Esophagus squamous epithelium (tissue), 5 donors: ENCODE measurements at regions not wholly inside any gene's neighbourhood (a gene's known extent, or its start where the extent isn't known, plus 50 kb on each side); places are given as distances from the start of the nearest gene placed in this dataset.

ENCODE experiments used
- DNase-seq: peaks from one replicate; lab custom pipeline; 2025; lab: John Stamatoyannopoulos, UW
- H3K27ac ChIP-seq, 4 donors: fragments of 200-600 bp; sonication (generic); one replicate each; pipeline ENCODE4 v1.5.1; 2016 to 2019; ENCODE audit warnings: mild to moderate bottlenecking in 1 of 4
- H3K27me3 ChIP-seq, 4 donors: fragments of 200-600 bp; sonication (generic); 1 replicate in 3 of 4; 2 replicates in 1 of 4; pipeline versions ENCODE4 v1.5.1 to v1.6.0; 2017 to 2021; ENCODE audit warnings: antibody characterized with exemption in 1 of 4
- H3K36me3 ChIP-seq, 3 donors: fragments of 200-600 bp; sonication (generic); one replicate each; pipeline ENCODE4 v1.5.1; 2016 to 2019
- H3K4me1 ChIP-seq, 3 donors: fragments of 200-600 bp; sonication (generic); one replicate each; pipeline ENCODE4 v1.5.1; 2017 to 2019
- H3K4me3 ChIP-seq, 4 donors: fragments of 200-600 bp; sonication (generic); 1 replicate in 3 of 4; 2 replicates in 1 of 4; pipeline ENCODE4 v1.5.1; 2016 to 2019; ENCODE audit warnings: mild to moderate bottlenecking in 2 of 4, moderate library complexity in 1 of 4
- H3K9me3 ChIP-seq, 3 donors: fragments of 200-600 bp; sonication (generic); one replicate each; pipeline ENCODE4 v1.5.1; 2016 to 2019
- CTCF ChIP-seq, 6 experiments: fragments of 450-650 bp in 4 of 6; fragments of 200-600 bp in 2 of 6; sonication (generic) in 2 of 6; IDR thresholded peaks; one replicate each; pipeline ENCODE4 v1.5.1; 2016 to 2019; ENCODE audit warnings: antibody characterized with exemption in 6 of 6, mild to moderate bottlenecking in 4 of 6, moderate library complexity in 4 of 6
- POLR2A ChIP-seq, 4 donors: fragments of 450-650 bp; IDR thresholded peaks; one replicate each; pipeline ENCODE4 v1.6.1; 2017; ENCODE audit warnings: antibody characterized with exemption in 4 of 4, mild to moderate bottlenecking in 4 of 4, moderate library complexity in 3 of 4
- WGBS, 2 donors: methylation state at CpG; one replicate each; pipeline ENCODE4 v1.1.5; 2018; 5-methylcytosine and 5-hydroxymethylcytosine counted together
- intact Hi-C: fragments of 100-400 bp; cut with DNase I; formaldehyde crosslinking; loops from one replicate; pipeline ENCODE4 v1.15.0; 2022
- donor health status: DM: yes; HTN: yes; CAD: no.

GRCh38 chr17:77901481-77901880 is 57.0 kb upstream of the TNRC6C start:
- no peak overlapping the region for H3K4me3 ChIP-seq
- H3K36me3 ChIP-seq: no peaks in the 10 kb centered on the region
- no peak overlapping the region for H3K27ac ChIP-seq
- WGBS, 2 donors: no CpG with 5 or more reads among the region's 2 CpGs
- no peaks in the 10 kb centered on the region for H3K4me1 ChIP-seq
- no peak for DNase-seq
- intact Hi-C loops: no loop called here
- no peak for TF ChIP-seq CTCF (IDR thresholded peaks at IDR 0.05)
- TF ChIP-seq POLR2A (IDR thresholded peaks at IDR 0.05): no peak
- H3K27me3 ChIP-seq: peaks cover 0 to 82% (median 0%) of the 10 kb centered on the region in 4 donors
- H3K9me3 ChIP-seq: no peaks in the 10 kb centered on the region

- TF ChIP-seq CTCF (IDR thresholded peaks at IDR 0.05): no peak
- Histone ChIP-seq H3K4me1 (no peaks in the 10 kb centered on the region), H3K4me3 (no peak overlapping the region), H3K9me3 (no peaks in the 10 kb centered on the region), H3K36me3 (no peaks in the 10 kb centered on the region), H3K27ac (no peak overlapping the region), H3K27me3 (peaks cover 0 to 87% (median 0%) of the 10 kb centered on the region in 4 donors)
- no peak for DNase-seq
- WGBS, 2 donors: 66 to 73% methylated on average over 9 to 11 of the region's 14 CpGs
- intact Hi-C loops: no loop called here
These were observed 53.2 kb upstream of the TNRC6C start for GRCh38 chr17:77905266-77905665.

GRCh38 chr17:77905766-77906165 is 52.7 kb upstream of the TNRC6C start:
- intact Hi-C loops: no loop called here
- WGBS, 2 donors: 74 to 81% methylated on average over 9 of the region's 9 CpGs
- no peaks in the 10 kb centered on the region for H3K36me3 ChIP-seq
- TF ChIP-seq CTCF (IDR thresholded peaks at IDR 0.05) (no peak), POLR2A (IDR thresholded peaks at IDR 0.05) (no peak)
- no peak overlapping the region for H3K27ac ChIP-seq
- no peaks in the 10 kb centered on the region for H3K4me1 ChIP-seq
- H3K4me3 ChIP-seq: no peak overlapping the region
- H3K27me3 ChIP-seq: peaks cover 0 to 87% (median 0%) of the 10 kb centered on the region in 4 donors
- H3K9me3 ChIP-seq: no peaks in the 10 kb centered on the region
- DNase-seq: no peak

GRCh38 chr17:77906377-77906871 is 52.1 kb upstream of the TNRC6C start:
- Histone ChIP-seq H3K4me3 (no peak overlapping the region), H3K27ac (no peak overlapping the region), H3K36me3 (no peaks in the 10 kb centered on the region), H3K9me3 (no peaks in the 10 kb centered on the region), H3K27me3 (peaks cover 0 to 87% (median 0%) of the 10 kb centered on the region in 4 donors), H3K4me1 (no peaks in the 10 kb centered on the region)
- no peak for TF ChIP-seq CTCF (IDR thresholded peaks at IDR 0.05)
- no peak for TF ChIP-seq POLR2A (IDR thresholded peaks at IDR 0.05)
- intact Hi-C loops: no loop called here
- DNase-seq: no peak
- WGBS, 2 donors: 70 to 78% methylated on average over 2 to 5 of the region's 10 CpGs

GRCh38 chr17:77907497-77908461 is 50.7 kb upstream of the TNRC6C start:
- H3K9me3 ChIP-seq: no peaks in the 10 kb centered on the region
- intact Hi-C loops: no loop called here
- no peaks in the 10 kb centered on the region for H3K4me1 ChIP-seq
- no peak overlapping the region for H3K4me3 ChIP-seq
- 78 to 88% methylated on average over 17 to 22 of the region's 23 CpGs for WGBS, 2 donors
- no peaks in the 10 kb centered on the region for H3K36me3 ChIP-seq
- no peak overlapping the region for H3K27ac ChIP-seq
- H3K27me3 ChIP-seq: peaks cover 0 to 84% (median 0%) of the 10 kb centered on the region in 4 donors
- DNase-seq: no peak
- TF ChIP-seq CTCF (IDR thresholded peaks at IDR 0.05): no peak
- TF ChIP-seq POLR2A (IDR thresholded peaks at IDR 0.05): no peak
